ENCODE measurements at regions not wholly inside any gene's neighbourhood (a gene's known extent, or its start where the extent isn't known, plus 50 kb on each side); places are given as distances from the start of the nearest gene placed in this dataset.
"Not testable (repeated sequence)": the region's sequence is repeated elsewhere in the genome, so short reads cannot be mapped to it uniquely, and the experiment has no call there.

DNA sequence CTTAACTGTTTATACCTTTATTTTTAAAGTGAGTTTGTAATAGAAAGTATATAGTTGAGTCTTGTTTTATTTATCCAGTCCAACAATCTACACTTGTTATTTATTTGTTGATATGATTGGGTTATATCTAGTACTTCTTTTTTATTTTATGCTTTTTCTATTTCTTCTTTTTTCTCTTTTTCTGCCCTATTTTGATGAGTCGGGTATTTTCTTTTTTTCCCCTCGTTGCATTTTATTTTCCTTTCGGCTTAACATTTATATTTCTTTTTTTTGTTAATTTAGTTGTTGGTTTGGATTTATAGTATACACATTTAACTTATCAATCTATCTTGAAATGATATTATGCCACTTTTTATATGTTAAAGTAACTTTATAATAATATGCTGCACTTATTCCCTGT is 111.7 kb upstream of the IZUMO3 start:
- no peak for DNase-seq (ENCODE audit: low read depth in 2 of 2)

DNA sequence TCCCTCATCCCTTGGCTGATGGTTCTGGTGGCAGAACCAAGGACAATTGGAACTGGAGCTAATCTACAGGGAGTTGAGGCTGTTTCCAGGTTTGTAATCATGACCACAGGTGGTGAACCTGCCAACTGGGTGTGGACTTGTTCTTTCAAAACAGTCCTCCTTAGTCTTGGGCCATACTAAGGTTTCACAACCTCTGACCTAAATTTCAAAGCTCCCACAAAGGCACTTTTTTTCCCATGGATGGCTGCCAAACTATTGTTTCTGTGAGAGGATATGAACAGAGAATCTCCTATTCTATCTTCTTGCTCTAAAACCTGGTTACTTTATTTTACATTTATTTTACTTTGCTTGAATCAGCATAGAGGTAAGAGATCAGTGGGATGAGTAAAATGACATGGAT is 106.5 kb upstream of the IZUMO3 start:
- DNase-seq (ENCODE audit: low read depth in 2 of 2) = no peak

DNA sequence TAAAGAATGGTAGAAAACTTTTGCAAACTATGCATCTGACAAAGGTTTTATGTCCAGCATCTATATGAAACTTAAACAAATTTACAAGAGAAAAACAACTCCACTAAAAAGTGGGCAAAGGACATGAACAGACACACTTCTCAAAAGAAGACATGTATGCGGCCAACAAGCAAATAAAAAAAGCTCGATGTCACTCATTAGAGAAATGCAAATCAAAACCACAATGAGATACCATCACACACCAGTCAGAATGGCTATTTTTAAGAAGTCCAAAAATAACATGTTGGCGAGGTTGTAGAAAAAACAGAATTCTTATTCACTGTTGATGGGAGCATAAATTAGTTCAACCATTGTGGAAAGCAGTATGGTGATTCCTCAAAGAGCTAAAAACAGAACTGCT is 83.1 kb upstream of the IZUMO3 start:
- DNase-seq (ENCODE audit: low read depth in 2 of 2) = not testable (repeated sequence)

DNA sequence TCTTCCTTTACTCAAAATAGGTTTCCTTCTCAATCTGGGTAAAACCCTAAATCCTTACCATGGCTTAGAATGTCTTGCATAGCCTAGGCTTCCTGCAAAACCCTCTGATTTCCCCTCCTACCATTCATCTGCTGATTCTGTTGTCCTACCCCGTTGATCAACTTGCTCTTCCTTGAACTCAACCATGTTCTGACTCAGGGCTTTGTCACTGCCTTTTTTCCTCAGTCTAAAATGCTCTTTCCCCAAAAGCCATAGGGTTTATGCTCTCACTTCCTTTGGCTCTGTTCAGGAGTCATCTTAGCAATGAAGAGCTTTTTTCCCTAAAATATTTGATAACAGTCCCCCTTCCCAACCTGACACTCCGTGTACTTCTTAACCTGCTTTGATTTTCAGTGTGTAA is 79.4 kb upstream of the IZUMO3 start:
- no peak for DNase-seq (ENCODE audit: low read depth in 2 of 2)

DNA sequence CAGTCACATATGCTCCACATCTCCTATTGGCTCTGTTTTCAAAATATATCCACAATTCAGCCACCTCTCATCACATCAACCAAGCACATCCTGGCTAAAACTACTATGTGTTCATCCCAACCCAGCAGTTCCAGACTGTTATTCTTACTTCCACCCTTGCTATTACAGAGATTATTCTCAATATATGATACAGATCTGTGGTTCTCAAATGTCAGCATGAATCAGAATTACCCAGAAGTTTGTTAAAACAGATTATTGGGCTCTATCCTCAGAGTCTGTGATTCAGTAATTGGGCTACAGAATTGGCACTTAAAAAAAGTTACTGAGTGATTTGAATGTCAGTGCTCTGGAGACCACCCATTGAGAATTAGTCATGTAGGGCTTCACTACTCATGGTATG is 78.8 kb upstream of the IZUMO3 start:
- no peak for DNase-seq (ENCODE audit: low read depth in 2 of 2)

DNA sequence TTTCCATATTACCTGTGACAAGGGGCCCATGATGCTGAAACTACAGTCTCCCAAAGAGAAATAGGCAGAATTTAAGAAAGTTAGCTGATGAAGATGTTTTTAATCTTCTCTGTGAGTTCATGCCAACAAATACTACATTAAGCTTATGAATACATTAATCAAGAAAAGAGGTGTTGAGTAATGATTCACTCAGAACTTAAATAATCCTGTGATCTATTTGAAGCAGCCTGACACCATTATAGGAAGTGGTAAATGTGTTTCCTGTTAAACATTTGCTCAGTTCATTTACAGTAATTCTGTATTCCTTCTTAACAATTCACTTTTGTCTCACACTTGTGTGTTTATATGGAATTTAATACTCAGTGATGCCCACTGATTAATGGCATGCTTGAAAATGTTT is 75.0 kb upstream of the IZUMO3 start:
- DNase-seq (ENCODE audit: low read depth in 2 of 2) = no peak

DNA sequence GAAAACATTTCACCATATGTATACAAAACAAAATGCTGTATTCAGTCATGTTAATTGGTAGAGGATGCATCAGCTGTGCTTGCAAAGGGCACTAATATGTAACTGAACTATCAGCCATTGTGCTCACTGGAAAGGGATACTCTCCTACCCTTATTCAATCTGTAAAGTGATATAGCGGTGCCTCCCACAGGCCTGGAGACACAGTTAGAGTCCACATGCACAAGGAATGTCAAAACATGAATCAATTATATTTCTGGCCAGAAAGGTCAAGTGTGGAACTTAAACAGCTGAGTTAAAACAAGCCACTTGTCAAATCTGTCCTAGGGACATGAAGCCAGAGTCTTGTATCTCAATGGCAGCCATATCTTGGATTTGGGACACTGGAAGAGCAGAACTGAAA is 71.2 kb upstream of the IZUMO3 start:
- DNase-seq (ENCODE audit: low read depth in 2 of 2) = no peak

DNA sequence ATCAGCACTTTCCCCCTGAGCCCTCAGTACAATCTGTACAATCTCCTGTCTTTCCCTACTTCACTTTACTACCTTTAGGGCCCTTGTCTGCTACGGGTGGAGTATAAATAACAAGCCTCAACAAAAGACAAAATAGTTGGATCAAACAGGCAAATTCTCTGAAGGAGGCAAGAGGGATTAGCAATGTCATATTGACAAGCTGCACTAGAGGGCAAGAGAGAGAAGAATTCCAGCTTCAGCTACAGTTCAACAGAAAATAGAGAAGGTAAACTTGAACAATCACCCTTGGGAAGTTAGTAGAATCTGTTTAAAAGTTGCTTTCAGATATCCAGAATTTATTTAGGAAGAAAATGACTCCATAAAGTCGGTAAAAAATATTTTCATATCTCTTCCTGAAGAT is 68.4 kb upstream of the IZUMO3 start:
- DNase-seq (ENCODE audit: low read depth in 2 of 2) = no peak

DNA sequence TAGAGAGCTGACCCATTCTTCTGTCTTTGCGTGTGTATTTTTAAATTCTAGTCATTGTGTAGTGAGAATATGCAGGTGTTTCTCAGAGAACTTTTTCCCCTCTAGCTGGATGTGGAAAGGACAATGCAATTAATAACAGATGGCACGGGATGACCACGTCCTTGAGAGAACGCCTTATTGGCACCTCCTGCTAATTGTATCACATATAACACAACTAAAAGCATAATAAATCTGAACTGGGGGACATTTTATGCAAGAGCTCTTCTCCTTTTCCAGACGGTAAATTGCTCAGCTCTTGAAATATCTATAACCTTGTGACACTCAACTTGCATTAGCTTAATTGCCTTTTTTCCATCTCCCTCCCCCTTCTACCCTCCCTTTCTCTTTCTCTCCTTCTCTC is 62.9 kb upstream of the IZUMO3 start:
- DNase-seq (ENCODE audit: low read depth in 2 of 2) = no peak

DNA sequence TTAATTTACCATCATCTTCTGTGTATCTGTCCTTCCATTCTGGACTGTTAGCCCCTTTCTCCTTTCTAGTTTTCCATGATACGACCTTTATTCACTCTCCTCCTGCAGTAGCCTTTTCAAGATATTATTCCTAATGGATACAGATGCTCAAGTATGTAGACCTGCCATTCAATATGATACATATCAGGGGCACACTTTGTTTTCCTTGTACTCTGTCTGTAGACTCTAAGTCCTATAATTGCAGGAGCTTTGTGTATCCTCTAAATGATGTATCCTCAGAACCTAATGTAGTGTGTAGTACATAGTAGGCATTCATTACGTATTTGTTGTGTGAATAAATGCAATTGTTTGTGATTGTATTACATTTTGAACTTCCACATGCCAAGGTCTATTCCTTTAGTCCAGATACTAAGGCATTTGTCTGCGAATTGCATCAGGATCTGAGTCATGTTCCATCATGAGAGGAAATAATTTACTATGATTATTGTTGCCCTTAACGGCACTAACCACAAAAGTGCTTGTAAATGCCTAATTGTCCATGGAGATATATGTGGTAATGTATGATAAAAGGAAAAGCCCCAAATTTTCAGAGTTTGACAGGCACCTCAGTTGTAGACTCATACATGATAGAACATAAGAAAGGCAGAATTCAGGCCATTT is 57.1 kb upstream of the IZUMO3 start:
- no peak for DNase-seq (ENCODE audit: low read depth in 2 of 2)
